Ascending aorta (tissue), 2 donors: ENCODE measurements at regions not wholly inside any gene's neighbourhood (a gene's known extent, or its start where the extent isn't known, plus 50 kb on each side); places are given as distances from the start of the nearest gene placed in this dataset.

Source experiments
- DNase-seq, 2 donors: peaks; one replicate each; pipeline ENCODE4 v3.0.0-alpha.2; 2019; ENCODE audit warnings: low spot score in 2 of 2
- H3K27ac ChIP-seq, 2 donors: fragments of 200-600 bp; sonication (generic); one replicate each; pipeline ENCODE4 v1.5.1; 2016 to 2017; ENCODE audit warnings: mild to moderate bottlenecking in 1 of 2
- H3K27me3 ChIP-seq: fragments of 200-600 bp; sonication (generic); one replicate; pipeline ENCODE4 v1.5.1; 2017
- H3K36me3 ChIP-seq, 2 donors: fragments of 200-600 bp; sonication (generic); one replicate each; pipeline ENCODE4 v1.5.1; 2016
- H3K4me1 ChIP-seq, 2 donors: fragments of 200-600 bp; sonication (generic); one replicate each; pipeline ENCODE4 v1.5.1; 2016 to 2017; ENCODE audit warnings: mild to moderate bottlenecking in 1 of 2
- H3K4me3 ChIP-seq, 2 donors: fragments of 200-600 bp; sonication (generic); one replicate each; pipeline ENCODE4 v1.5.1; 2016 to 2017; ENCODE audit warnings: mild to moderate bottlenecking in 1 of 2
- H3K9me3 ChIP-seq, 2 donors: fragments of 200-600 bp; sonication (generic); one replicate each; pipeline ENCODE4 v1.5.1; 2016
- intact Hi-C: fragments of 100-400 bp; cut with DNase I; formaldehyde crosslinking; loops from one replicate; pipeline ENCODE4 v1.15.1; 2023
- TF ChIP-seq, protein P1 (sequence below), 3 experiments: fragments of 200-600 bp in 2 of 3; fragments of 450-650 bp in 1 of 3; sonication (generic) in 2 of 3; IDR thresholded peaks; one replicate each; pipeline ENCODE4 v1.5.1; 2016 to 2019; ENCODE audit warnings: antibody characterized with exemption in 3 of 3, mild to moderate bottlenecking in 1 of 3, moderate library complexity in 1 of 3

DNA sequence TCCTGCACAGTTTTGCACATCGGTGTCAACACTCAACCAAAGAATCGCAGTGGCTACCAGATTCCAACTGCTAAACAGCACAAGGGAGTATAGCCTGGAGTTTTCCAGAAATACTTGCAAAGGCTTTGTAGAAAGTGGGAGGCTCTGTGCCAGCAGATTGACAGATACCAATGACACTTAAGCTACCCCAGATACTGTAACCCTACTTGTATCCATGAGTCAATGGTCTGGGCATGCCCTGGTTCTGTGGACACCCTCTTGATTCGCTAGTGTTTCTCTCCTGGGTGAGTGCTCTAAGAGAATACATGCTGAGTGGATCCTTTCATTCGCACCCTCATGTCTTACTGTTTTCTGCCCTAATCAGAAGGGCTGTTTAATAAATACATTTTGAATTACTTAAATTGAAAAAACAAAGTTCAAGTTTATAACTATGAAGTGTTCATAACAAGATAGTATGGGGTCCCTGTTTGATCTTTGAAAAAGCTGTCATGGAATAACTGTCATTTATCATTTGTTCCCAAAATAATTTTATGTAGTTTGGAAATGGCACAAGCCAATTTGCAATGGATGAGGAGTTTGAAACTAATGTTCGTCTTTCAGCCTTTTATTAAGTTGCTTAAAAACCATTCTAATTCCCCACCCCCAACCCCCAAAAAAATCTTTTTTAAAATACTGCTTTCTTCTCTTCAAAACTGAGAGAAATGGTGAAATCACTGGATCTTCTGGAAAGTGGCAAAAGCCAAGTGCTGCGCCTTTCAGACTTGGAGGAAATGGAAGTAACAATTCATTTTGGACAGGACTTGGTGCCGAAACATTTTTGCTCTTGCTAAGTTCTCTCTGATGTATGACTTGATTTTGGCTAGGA, 600.5 kb upstream of the TENM4 start:
- TF ChIP-seq, protein P1, sequence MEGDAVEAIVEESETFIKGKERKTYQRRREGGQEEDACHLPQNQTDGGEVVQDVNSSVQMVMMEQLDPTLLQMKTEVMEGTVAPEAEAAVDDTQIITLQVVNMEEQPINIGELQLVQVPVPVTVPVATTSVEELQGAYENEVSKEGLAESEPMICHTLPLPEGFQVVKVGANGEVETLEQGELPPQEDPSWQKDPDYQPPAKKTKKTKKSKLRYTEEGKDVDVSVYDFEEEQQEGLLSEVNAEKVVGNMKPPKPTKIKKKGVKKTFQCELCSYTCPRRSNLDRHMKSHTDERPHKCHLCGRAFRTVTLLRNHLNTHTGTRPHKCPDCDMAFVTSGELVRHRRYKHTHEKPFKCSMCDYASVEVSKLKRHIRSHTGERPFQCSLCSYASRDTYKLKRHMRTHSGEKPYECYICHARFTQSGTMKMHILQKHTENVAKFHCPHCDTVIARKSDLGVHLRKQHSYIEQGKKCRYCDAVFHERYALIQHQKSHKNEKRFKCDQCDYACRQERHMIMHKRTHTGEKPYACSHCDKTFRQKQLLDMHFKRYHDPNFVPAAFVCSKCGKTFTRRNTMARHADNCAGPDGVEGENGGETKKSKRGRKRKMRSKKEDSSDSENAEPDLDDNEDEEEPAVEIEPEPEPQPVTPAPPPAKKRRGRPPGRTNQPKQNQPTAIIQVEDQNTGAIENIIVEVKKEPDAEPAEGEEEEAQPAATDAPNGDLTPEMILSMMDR (IDR thresholded peaks at IDR 0.05), result no peak

DNA sequence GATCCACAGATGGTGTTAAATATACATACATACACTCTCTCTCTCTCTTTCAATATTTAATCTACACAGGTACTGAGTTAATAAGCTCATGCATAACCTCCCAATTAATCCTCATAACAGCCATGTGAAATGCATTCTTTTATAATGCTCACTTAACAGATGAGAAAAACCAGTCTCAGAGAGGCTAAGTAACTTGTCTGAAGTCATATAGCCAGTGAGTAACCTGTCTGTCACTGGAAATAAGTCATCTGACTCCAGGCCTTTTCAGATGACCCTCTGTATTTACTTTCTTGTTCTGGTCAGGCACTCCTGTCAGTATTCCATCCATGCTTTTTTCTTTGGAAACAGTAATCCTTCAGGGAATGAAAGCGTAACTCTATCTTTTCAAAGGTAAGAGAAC, 594.0 kb upstream of the TENM4 start:
- intact Hi-C loops, result no loop called here
- DNase-seq, result no peak
- no peak overlapping the region for H3K27ac ChIP-seq
- no peaks in the 10 kb centered on the region for H3K9me3 ChIP-seq
- H3K4me3 ChIP-seq, result no peak overlapping the region
- no peaks in the 10 kb centered on the region for H3K4me1 ChIP-seq
- no peaks in the 10 kb centered on the region for H3K36me3 ChIP-seq
- TF ChIP-seq, protein P1 (IDR thresholded peaks at IDR 0.05), result no peak
- no peaks in the 10 kb centered on the region for H3K27me3 ChIP-seq

More for the DNA sequence above, 600.5 kb upstream of the TENM4 start:
- Histone ChIP-seq H3K4me3 (no peak overlapping the region), H3K27ac (no peak overlapping the region), H3K4me1 (no peaks in the 10 kb centered on the region), H3K9me3 (no peaks in the 10 kb centered on the region), H3K27me3 (no peaks in the 10 kb centered on the region), H3K36me3 (no peaks in the 10 kb centered on the region)
- intact Hi-C loops, result no loop called here
- DNase-seq, result no peak

DNA sequence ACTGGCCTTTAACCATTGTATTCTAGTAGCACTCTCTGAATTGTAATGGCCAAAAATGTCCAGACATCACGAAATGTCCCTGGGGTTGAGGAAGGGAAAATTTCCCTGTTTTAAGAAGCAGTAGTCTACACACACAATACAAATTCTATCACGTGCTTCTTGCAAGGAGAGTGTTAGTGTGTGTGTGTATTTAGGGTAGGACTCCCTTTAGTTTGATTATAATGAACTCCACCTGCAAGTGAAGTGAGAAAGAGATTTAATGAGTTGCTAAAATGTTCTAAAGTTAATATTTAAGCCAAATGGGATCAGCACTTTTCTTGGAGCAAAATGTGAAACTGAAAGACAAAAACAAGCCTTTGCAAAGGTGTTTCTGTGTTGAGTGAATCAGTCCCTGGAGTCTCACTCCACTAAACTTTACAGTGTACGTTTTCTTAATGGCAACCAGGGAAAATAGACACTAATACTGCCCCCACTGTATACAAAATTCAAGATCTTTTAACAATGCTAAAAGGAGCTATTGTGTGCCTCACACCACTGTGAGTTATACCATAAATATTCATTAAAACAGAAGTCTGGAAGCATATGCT, 590.3 kb upstream of the TENM4 start:
- DNase-seq, result no peak
- Histone ChIP-seq H3K36me3 (no peaks in the 10 kb centered on the region), H3K9me3 (no peaks in the 10 kb centered on the region), H3K4me1 (no peaks in the 10 kb centered on the region), H3K27me3 (no peaks in the 10 kb centered on the region), H3K4me3 (no peak overlapping the region), H3K27ac (no peak overlapping the region)
- TF ChIP-seq, protein P1 (IDR thresholded peaks at IDR 0.05), result no peak
- intact Hi-C loops, result no loop called here

DNA sequence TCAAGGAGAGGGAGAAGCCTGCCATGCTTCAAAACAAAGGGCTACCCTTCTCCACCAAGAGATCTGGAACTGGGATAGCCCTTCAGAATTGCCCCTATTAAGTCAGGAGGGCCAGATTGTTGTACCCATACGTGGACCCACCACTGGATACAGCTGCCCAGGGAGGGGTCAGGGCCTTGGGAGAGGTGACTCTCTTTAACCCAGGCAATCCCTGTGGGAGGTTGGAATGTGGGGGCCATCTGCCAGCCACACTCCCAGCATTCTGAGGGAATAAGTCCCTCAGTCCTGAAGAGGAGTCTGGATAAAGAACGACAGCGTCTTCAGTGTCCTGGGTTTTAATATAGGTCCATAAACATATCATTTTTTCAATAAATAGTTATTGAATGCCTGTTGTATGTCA, 588.2 kb upstream of the TENM4 start:
- Histone ChIP-seq H3K9me3 (no peaks in the 10 kb centered on the region), H3K4me1 (no peaks in the 10 kb centered on the region), H3K27me3 (no peaks in the 10 kb centered on the region), H3K36me3 (no peaks in the 10 kb centered on the region), H3K27ac (no peak overlapping the region), H3K4me3 (no peak overlapping the region)
- TF ChIP-seq, protein P1 (IDR thresholded peaks at IDR 0.05), result no peak
- DNase-seq, result no peak
- intact Hi-C loops, result no loop called here

DNA sequence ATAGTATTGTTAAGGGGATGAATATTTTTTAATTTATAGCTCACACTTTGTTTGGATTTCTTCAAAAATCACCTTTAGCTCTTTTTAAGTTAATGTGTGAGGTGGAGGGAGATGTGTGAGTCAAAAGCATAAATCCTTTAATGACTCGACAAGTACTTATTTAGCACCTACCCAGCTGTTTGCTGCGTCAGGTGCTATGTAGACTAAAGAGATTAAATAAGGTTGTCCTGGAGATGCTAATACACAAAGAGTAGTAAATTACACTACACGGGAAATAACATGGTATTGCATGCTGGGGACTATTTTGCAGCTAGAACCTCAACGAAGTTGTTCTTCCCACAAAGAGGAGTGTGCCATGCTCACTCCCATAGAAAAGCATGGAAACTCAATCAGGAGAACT, 583.3 kb upstream of the TENM4 start:
- H3K4me1 ChIP-seq, result no peaks in the 10 kb centered on the region

More for the DNA sequence above, 583.3 kb upstream of the TENM4 start:
- DNase-seq, result no peak
- TF ChIP-seq, protein P1 (IDR thresholded peaks at IDR 0.05), result no peak
- H3K27me3 ChIP-seq, result no peaks in the 10 kb centered on the region
- no peak overlapping the region for H3K27ac ChIP-seq
- H3K36me3 ChIP-seq, result no peaks in the 10 kb centered on the region
- H3K9me3 ChIP-seq, result no peaks in the 10 kb centered on the region
- no peak overlapping the region for H3K4me3 ChIP-seq
- intact Hi-C loops, result no loop called here
